Neural cell (in vitro differentiated cells): ENCODE measurements at regions not wholly inside any gene's neighbourhood (a gene's known extent, or its start where the extent isn't known, plus 50 kb on each side); places are given as distances from the start of the nearest gene placed in this dataset.

Source experiments
- CTCF ChIP-seq: fragments of 450-650 bp; IDR thresholded peaks from 2 replicates; pipeline ENCODE4 v1.5.1; 2014; ENCODE audit warnings: antibody characterized with exemption, mild to moderate bottlenecking, moderate library complexity; ENCODE audit not compliant: poor library complexity, severe bottlenecking
- EP300 ChIP-seq: fragments of 450-650 bp; conservative IDR thresholded peaks from 2 replicates; pipeline ENCODE4 v1.6.1; 2014; ENCODE audit warnings: antibody characterized with exemption, mild to moderate bottlenecking, moderate library complexity; ENCODE audit not compliant: poor library complexity, severe bottlenecking
- EZH2 ChIP-seq: fragments of 200-600, 300-800 bp; shearing (Covaris generic), sonication (generic); IDR thresholded peaks from 2 replicates; pipeline ENCODE4 v1.6.1; 2014; ENCODE audit warnings: antibody characterized with exemption, low read length, borderline replicate concordance, mild to moderate bottlenecking; ENCODE audit not compliant: insufficient read depth, poor library complexity, severe bottlenecking
- MXI1 ChIP-seq: fragments of 450-650 bp; conservative IDR thresholded peaks from 2 replicates; pipeline ENCODE4 v1.6.1; 2014; ENCODE audit warnings: antibody characterized with exemption, mild to moderate bottlenecking; ENCODE audit not compliant: poor library complexity, severe bottlenecking
- POLR2AphosphoS5 ChIP-seq: IDR thresholded peaks from 2 replicates; pipeline ENCODE4 v1.6.1; 2012
- RAD21 ChIP-seq: fragments of 450-650 bp; conservative IDR thresholded peaks from 2 replicates; pipeline ENCODE4 v1.6.1; 2014; ENCODE audit warnings: antibody characterized with exemption, mild to moderate bottlenecking, moderate library complexity
- REST ChIP-seq: IDR thresholded peaks from 2 replicates; pipeline ENCODE4 v1.6.1; 2012; ENCODE audit warnings: borderline replicate concordance
- TAF1 ChIP-seq: IDR thresholded peaks from 2 replicates; pipeline ENCODE4 v1.6.1; 2012; ENCODE audit warnings: low read depth

GRCh38 chr2:172358691-172359556 is 68.5 kb upstream of the ITGA6 start:
- no peak for TF ChIP-seq CTCF
- TF ChIP-seq EP300 = no peak
- TF ChIP-seq EZH2 = no peak
- no peak for TF ChIP-seq TAF1
- no peak for TF ChIP-seq REST
- TF ChIP-seq MXI1 = no peak
- TF ChIP-seq RAD21 = no peak
- no peak for TF ChIP-seq POLR2AphosphoS5
